GM19397 (cell line): ENCODE measurements at regions not wholly inside any gene's neighbourhood (a gene's known extent, or its start where the extent isn't known, plus 50 kb on each side); places are given as distances from the start of the nearest gene placed in this dataset.
"Not testable (repeated sequence)": the region's sequence is repeated elsewhere in the genome, so short reads cannot be mapped to it uniquely, and the experiment has no call there.

ENCODE experiments used
- ATAC-seq: cut with Tn5 transposase; IDR thresholded peaks from one replicate; pipeline ENCODE4 v1.9.1; 2021; ENCODE audit warnings: mild to moderate bottlenecking, moderate library complexity; ENCODE audit not compliant: unreplicated experiment

GRCh38 chr4:25981749-25982148, 67.7 kb downstream of the SMIM20 start:
- ATAC-seq: no peak

GRCh38 chr4:25982962-25983361, 68.9 kb downstream of the SMIM20 start:
- ATAC-seq: no peak

- no peak for ATAC-seq
These were observed 70.2 kb downstream of the SMIM20 start for GRCh38 chr4:25984266-25984665.

- ATAC-seq: no peak
These were observed 70.8 kb downstream of the SMIM20 start for GRCh38 chr4:25984796-25985195.

GRCh38 chr4:25986807-25987206, 72.8 kb downstream of the SMIM20 start:
- no peak for ATAC-seq

GRCh38 chr4:25991340-25991739, 77.3 kb downstream of the SMIM20 start:
- ATAC-seq: no peak

GRCh38 chr4:25993395-25994185, 79.6 kb downstream of the SMIM20 start:
- ATAC-seq: no peak

- not testable (repeated sequence) for ATAC-seq
These were observed 80.6 kb downstream of the SMIM20 start for GRCh38 chr4:25994577-25994976.

- ATAC-seq: no peak
These were observed 86.4 kb downstream of the SMIM20 start for GRCh38 chr4:26000274-26000950.

GRCh38 chr4:26001413-26001812, 87.4 kb downstream of the SMIM20 start:
- no peak for ATAC-seq

- ATAC-seq: no peak
These were observed 87.8 kb downstream of the SMIM20 start for GRCh38 chr4:26001816-26002215.

- no peak for ATAC-seq
These were observed 89.0 kb downstream of the SMIM20 start for GRCh38 chr4:26003056-26003455.

GRCh38 chr4:26004290-26004689, 90.3 kb downstream of the SMIM20 start:
- ATAC-seq: no peak

GRCh38 chr4:26005764-26006163, 91.7 kb downstream of the SMIM20 start:
- ATAC-seq: no peak

GRCh38 chr4:26008737-26009136, 94.7 kb downstream of the SMIM20 start:
- no peak for ATAC-seq

GRCh38 chr4:26009502-26009901, 95.5 kb downstream of the SMIM20 start:
- no peak for ATAC-seq

- no peak for ATAC-seq
These were observed 96.3 kb downstream of the SMIM20 start for GRCh38 chr4:26010304-26010703.

GRCh38 chr4:26013629-26014028, 99.6 kb downstream of the SMIM20 start:
- ATAC-seq: no peak

GRCh38 chr4:26015133-26015651, 101.2 kb downstream of the SMIM20 start:
- ATAC-seq: no peak

GRCh38 chr4:26015906-26016305, 101.9 kb downstream of the SMIM20 start:
- no peak for ATAC-seq

- ATAC-seq: no peak
These were observed 103.5 kb downstream of the SMIM20 start for GRCh38 chr4:26017531-26017930.
